OCI-LY3 (cell line): ENCODE measurements at regions not wholly inside any gene's neighbourhood (a gene's known extent, or its start where the extent isn't known, plus 50 kb on each side); places are given as distances from the start of the nearest gene placed in this dataset.

ENCODE experiments used
- H2AFZ ChIP-seq: fragments of 200-600, 300-600 bp; shearing (Covaris generic); 2 replicates; pipeline ENCODE4 v1.6.0; 2014; ENCODE audit warnings: antibody characterized with exemption, low read depth, low read length
- H3K27ac ChIP-seq: fragments of 200-600, 300-600 bp; sonication (generic); 2 replicates; pipeline ENCODE4 v1.5.1; 2014; ENCODE audit warnings: mild to moderate bottlenecking, low read length, moderate library complexity, mixed read lengths
- H3K27me3 ChIP-seq: fragments of 200-600, 300-600 bp; sonication (generic); 2 replicates; pipeline ENCODE4 v1.6.1; 2014; ENCODE audit warnings: low read depth, low read length, mixed read lengths
- H3K36me3 ChIP-seq: fragments of 200-600, 300-600 bp; sonication (generic); replicated peaks from 2 replicates; pipeline ENCODE3; 2014; ENCODE audit warnings: low read depth, low read length, mixed read lengths
- H3K4me1 ChIP-seq: fragments of 300-600, 200-600 bp; sonication (generic); 2 replicates; pipeline ENCODE4 v1.6.1; 2014; ENCODE audit warnings: low read length, mixed read lengths
- H3K4me2 ChIP-seq: fragments of 200-600, 300-600 bp; sonication (generic); 2 replicates; pipeline ENCODE4 v1.6.1; 2014; ENCODE audit warnings: low read length, mixed read lengths
- H3K4me3 ChIP-seq: fragments of 300-600, 200-600 bp; sonication (generic); 2 replicates; pipeline ENCODE4 v1.5.1; 2014; ENCODE audit warnings: antibody characterized with exemption, mild to moderate bottlenecking, low read length, moderate library complexity
- H3K79me2 ChIP-seq: fragments of 300-600, 200-600 bp; shearing (Covaris generic); 2 replicates; pipeline ENCODE4 v1.6.1; 2014; ENCODE audit warnings: mild to moderate bottlenecking, low read length, mixed read lengths
- H3K9ac ChIP-seq: fragments of 300-600, 200-600 bp; shearing (Covaris generic); 2 replicates; pipeline ENCODE4 v1.6.0; 2014; ENCODE audit warnings: mild to moderate bottlenecking, low read length, moderate library complexity
- H3K9me3 ChIP-seq: fragments of 200-600, 300-600 bp; shearing (Covaris generic); 2 replicates; pipeline ENCODE4 v1.6.1; 2014; ENCODE audit warnings: low read length, mixed read lengths; ENCODE audit not compliant: insufficient read depth
- H4K20me1 ChIP-seq: fragments of 200-600, 300-600 bp; sonication (generic); 2 replicates; pipeline ENCODE4 v1.6.1; 2016; ENCODE audit warnings: low read length, mixed read lengths; ENCODE audit not compliant: insufficient read depth
- EZH2phosphoT487 ChIP-seq: fragments of 200-600 bp; shearing (Covaris generic); IDR thresholded peaks from 2 replicates; pipeline ENCODE4 v1.6.1; 2018; ENCODE audit warnings: antibody characterized with exemption, mixed run types, low read depth
- TF ChIP-seq, protein P1 (sequence below): fragments of 200-600, 300-600 bp; sonication (generic); IDR thresholded peaks from 2 replicates; pipeline ENCODE4 v1.5.1; 2014; ENCODE audit warnings: antibody characterized with exemption, low read length, low read depth

- peaks cover 17% of the 10 kb centered on the region for H3K4me1 ChIP-seq
- H3K27me3 ChIP-seq, result peaks cover 9% of the 10 kb centered on the region; the same call in 1 of the 2 replicates
- H2AFZ ChIP-seq, result no peak overlapping the region
- H3K36me3 ChIP-seq, result no peaks in the 10 kb centered on the region
- H3K27ac ChIP-seq, result no peak overlapping the region
- no peak overlapping the region for H3K4me2 ChIP-seq
- TF ChIP-seq, protein P1, sequence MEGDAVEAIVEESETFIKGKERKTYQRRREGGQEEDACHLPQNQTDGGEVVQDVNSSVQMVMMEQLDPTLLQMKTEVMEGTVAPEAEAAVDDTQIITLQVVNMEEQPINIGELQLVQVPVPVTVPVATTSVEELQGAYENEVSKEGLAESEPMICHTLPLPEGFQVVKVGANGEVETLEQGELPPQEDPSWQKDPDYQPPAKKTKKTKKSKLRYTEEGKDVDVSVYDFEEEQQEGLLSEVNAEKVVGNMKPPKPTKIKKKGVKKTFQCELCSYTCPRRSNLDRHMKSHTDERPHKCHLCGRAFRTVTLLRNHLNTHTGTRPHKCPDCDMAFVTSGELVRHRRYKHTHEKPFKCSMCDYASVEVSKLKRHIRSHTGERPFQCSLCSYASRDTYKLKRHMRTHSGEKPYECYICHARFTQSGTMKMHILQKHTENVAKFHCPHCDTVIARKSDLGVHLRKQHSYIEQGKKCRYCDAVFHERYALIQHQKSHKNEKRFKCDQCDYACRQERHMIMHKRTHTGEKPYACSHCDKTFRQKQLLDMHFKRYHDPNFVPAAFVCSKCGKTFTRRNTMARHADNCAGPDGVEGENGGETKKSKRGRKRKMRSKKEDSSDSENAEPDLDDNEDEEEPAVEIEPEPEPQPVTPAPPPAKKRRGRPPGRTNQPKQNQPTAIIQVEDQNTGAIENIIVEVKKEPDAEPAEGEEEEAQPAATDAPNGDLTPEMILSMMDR, result no peak
- no peak for TF ChIP-seq EZH2phosphoT487
- no peak overlapping the region for H3K4me3 ChIP-seq
- H4K20me1 ChIP-seq, result no peaks in the 10 kb centered on the region
- no peak overlapping the region for H3K9ac ChIP-seq
- H3K9me3 ChIP-seq, result no peaks in the 10 kb centered on the region
- H3K79me2 ChIP-seq, result no peaks in the 10 kb centered on the region
Observed at GRCh38 chr20:53712212-53712977, 118.8 kb upstream of the ZNF217 start.

- H3K4me1 ChIP-seq, result peaks cover 26% of the 10 kb centered on the region
Observed at GRCh38 chr20:53711333-53712211, 117.9 kb upstream of the ZNF217 start.

GRCh38 chr20:53708129-53708968, 114.7 kb upstream of the ZNF217 start:
- H3K4me2 ChIP-seq, result peak overlapping the region; percentile 64
- peak overlapping the region; percentile 44; the same call in 1 of the 2 replicates for H2AFZ ChIP-seq

More at GRCh38 chr20:53711333-53712211, 117.9 kb upstream of the ZNF217 start:
- H3K36me3 ChIP-seq, result no peaks in the 10 kb centered on the region
- no peaks in the 10 kb centered on the region for H3K9me3 ChIP-seq
- H3K27ac ChIP-seq, result no peak overlapping the region
- no peak overlapping the region for H3K9ac ChIP-seq
- no peak overlapping the region for H3K4me2 ChIP-seq
- peaks cover 9% of the 10 kb centered on the region; the same call in 1 of the 2 replicates for H3K27me3 ChIP-seq
- H2AFZ ChIP-seq, result no peak overlapping the region
- no peak overlapping the region for H3K4me3 ChIP-seq
- H3K79me2 ChIP-seq, result no peaks in the 10 kb centered on the region
- TF ChIP-seq, protein P1, result no peak
- TF ChIP-seq EZH2phosphoT487, result no peak
- no peaks in the 10 kb centered on the region for H4K20me1 ChIP-seq

More at GRCh38 chr20:53708129-53708968, 114.7 kb upstream of the ZNF217 start:
- H3K36me3 ChIP-seq, result no peaks in the 10 kb centered on the region
- H3K9ac ChIP-seq, result peak overlapping the region; percentile 3
- peaks cover 9% of the 10 kb centered on the region; the same call in 1 of the 2 replicates for H3K27me3 ChIP-seq
- H4K20me1 ChIP-seq, result no peaks in the 10 kb centered on the region
- TF ChIP-seq EZH2phosphoT487, result no peak
- TF ChIP-seq, protein P1, result no peak
- no peaks in the 10 kb centered on the region for H3K79me2 ChIP-seq
- peaks cover 28% of the 10 kb centered on the region for H3K4me1 ChIP-seq
- peak overlapping the region; percentile 46 for H3K27ac ChIP-seq
- peak overlapping the region; percentile 49 for H3K4me3 ChIP-seq
- H3K9me3 ChIP-seq, result no peaks in the 10 kb centered on the region
